ENCODE measurements at regions not wholly inside any gene's neighbourhood (a gene's known extent, or its start where the extent isn't known, plus 50 kb on each side); places are given as distances from the start of the nearest gene placed in this dataset.

DNA sequence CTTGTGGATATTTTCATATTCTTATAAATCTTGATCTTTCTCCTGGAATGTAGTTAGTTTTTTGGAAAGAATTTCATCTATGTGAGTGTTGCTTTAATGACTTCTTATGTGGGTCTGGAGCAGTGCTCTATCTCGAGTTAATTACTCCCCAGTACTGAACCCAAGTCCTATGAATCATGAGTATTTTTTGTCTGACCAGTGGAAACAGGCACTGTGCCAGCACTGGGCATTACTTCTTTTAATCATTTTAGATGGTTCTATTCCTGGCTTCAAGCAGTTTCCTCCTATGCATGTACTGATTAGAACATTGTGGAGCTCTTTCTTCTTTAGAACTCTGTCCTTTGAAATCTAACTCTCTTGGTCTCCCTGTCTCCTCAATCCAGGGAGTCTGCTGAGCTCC lies 466.3 kb downstream of the PCDH17 start:
- H3K36me3 ChIP-seq (replicated peaks; ENCODE audit: insufficient read depth, low read depth): no peaks in the 10 kb centered on the region
- H2AFZ ChIP-seq: no peak overlapping the region
- H3K4me3 ChIP-seq: no peak overlapping the region
- DNase-seq (ENCODE audit: low spot score): no peak
- WGBS (ENCODE audit: low lambda C conversion rate, missing lambda C conversion rate): 68% methylated on average over 1 of the region's 1 CpG
- no peaks in the 10 kb centered on the region for H3K9me2 ChIP-seq (replicated peaks; ENCODE audit: insufficient read depth)
- H3K27me3 ChIP-seq: no peaks in the 10 kb centered on the region
- no peaks in the 10 kb centered on the region for H4K20me1 ChIP-seq (ENCODE audit: insufficient read depth, poor library complexity, severe bottlenecking)
- no peaks in the 10 kb centered on the region for H3K4me1 ChIP-seq (ENCODE audit: insufficient read depth)
- no peak overlapping the region for H3K27ac ChIP-seq
- TF ChIP-seq EZH2 (IDR thresholded peaks at IDR 0.05; ENCODE audit: borderline replicate concordance) (no peak), EZH2phosphoT487 (IDR thresholded peaks at IDR 0.05; ENCODE audit: low read depth, severe bottlenecking, unreplicated experiment) (no peak)
- TF ChIP-seq, protein P1, sequence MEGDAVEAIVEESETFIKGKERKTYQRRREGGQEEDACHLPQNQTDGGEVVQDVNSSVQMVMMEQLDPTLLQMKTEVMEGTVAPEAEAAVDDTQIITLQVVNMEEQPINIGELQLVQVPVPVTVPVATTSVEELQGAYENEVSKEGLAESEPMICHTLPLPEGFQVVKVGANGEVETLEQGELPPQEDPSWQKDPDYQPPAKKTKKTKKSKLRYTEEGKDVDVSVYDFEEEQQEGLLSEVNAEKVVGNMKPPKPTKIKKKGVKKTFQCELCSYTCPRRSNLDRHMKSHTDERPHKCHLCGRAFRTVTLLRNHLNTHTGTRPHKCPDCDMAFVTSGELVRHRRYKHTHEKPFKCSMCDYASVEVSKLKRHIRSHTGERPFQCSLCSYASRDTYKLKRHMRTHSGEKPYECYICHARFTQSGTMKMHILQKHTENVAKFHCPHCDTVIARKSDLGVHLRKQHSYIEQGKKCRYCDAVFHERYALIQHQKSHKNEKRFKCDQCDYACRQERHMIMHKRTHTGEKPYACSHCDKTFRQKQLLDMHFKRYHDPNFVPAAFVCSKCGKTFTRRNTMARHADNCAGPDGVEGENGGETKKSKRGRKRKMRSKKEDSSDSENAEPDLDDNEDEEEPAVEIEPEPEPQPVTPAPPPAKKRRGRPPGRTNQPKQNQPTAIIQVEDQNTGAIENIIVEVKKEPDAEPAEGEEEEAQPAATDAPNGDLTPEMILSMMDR (IDR thresholded peaks at IDR 0.05; ENCODE audit: poor library complexity): no peak
- H3K9me3 ChIP-seq (ENCODE audit: low read depth): no peaks in the 10 kb centered on the region
- no peak overlapping the region for H3K4me2 ChIP-seq
- H3K79me2 ChIP-seq: no peaks in the 10 kb centered on the region

DNA sequence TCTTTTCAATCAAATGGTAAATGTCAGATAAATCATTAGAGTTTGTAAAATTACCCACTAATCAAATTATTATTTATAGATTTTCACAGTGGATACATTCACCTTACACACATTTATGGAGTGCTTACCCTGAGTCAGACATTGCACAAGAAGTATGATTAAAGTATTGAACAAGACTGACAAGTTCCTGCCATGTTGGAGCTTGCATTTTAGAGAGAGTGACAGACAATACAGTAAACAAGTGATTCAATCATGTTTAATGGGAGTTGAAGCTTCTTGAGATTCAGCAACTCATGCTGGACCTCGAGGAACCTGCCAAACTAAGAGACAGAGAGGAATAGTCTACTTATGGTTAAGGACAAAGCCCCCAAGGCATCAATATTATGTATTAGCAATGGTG lies 487.8 kb downstream of the PCDH17 start:
- H3K27me3 ChIP-seq: no peaks in the 10 kb centered on the region
- DNase-seq (ENCODE audit: low spot score): no peak

DNA sequence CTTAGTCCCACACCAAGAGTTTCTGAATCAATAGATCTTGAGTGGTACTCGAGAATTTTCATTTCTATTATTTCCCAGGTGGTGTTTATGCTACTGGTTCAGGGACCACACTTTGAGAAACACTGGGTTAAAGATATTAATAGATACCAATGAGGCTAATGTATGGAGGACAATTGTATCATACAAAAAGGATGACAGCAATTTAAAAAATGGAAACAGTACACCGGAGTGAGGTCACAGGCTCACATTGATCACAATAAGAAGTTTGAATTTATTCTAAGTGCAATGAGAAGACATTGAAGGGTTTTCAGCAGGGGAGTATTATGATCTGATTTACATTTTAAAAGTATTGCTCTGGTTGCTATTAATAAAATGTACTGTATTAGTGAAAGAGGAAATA lies 488.3 kb downstream of the PCDH17 start:
- no peaks in the 10 kb centered on the region for H3K79me2 ChIP-seq
- 81% methylated on average over 2 of the region's 2 CpGs for WGBS (ENCODE audit: low lambda C conversion rate, missing lambda C conversion rate)
- H3K27ac ChIP-seq: no peak overlapping the region
- no peaks in the 10 kb centered on the region for H3K9me2 ChIP-seq (replicated peaks; ENCODE audit: insufficient read depth)
- H4K20me1 ChIP-seq (ENCODE audit: insufficient read depth, poor library complexity, severe bottlenecking): no peaks in the 10 kb centered on the region
- H3K4me2 ChIP-seq: no peak overlapping the region
- H3K4me1 ChIP-seq (ENCODE audit: insufficient read depth): no peaks in the 10 kb centered on the region
- no peaks in the 10 kb centered on the region for H3K9me3 ChIP-seq (ENCODE audit: low read depth)
- no peak overlapping the region for H3K4me3 ChIP-seq
- H3K27me3 ChIP-seq: no peaks in the 10 kb centered on the region
- DNase-seq (ENCODE audit: low spot score): no peak
- TF ChIP-seq, protein P1 (IDR thresholded peaks at IDR 0.05; ENCODE audit: poor library complexity): no peak
- no peak for TF ChIP-seq EZH2 (IDR thresholded peaks at IDR 0.05; ENCODE audit: borderline replicate concordance)
- TF ChIP-seq EZH2phosphoT487 (IDR thresholded peaks at IDR 0.05; ENCODE audit: low read depth, severe bottlenecking, unreplicated experiment): no peak
- no peaks in the 10 kb centered on the region for H3K36me3 ChIP-seq (replicated peaks; ENCODE audit: insufficient read depth, low read depth)
- no peak overlapping the region for H2AFZ ChIP-seq

More for the DNA sequence above, 487.8 kb downstream of the PCDH17 start:
- Histone ChIP-seq H3K4me3 (no peak overlapping the region), H3K4me2 (no peak overlapping the region), H3K79me2 (no peaks in the 10 kb centered on the region), H3K4me1 (ENCODE audit: insufficient read depth) (no peaks in the 10 kb centered on the region), H3K9me3 (ENCODE audit: low read depth) (no peaks in the 10 kb centered on the region), H2AFZ (no peak overlapping the region), H3K27ac (no peak overlapping the region), H3K36me3 (replicated peaks; ENCODE audit: insufficient read depth, low read depth) (no peaks in the 10 kb centered on the region), H3K9me2 (replicated peaks; ENCODE audit: insufficient read depth) (no peaks in the 10 kb centered on the region), H4K20me1 (ENCODE audit: insufficient read depth, poor library complexity, severe bottlenecking) (no peaks in the 10 kb centered on the region)
- 32% methylated on average over 1 of the region's 1 CpG for WGBS (ENCODE audit: low lambda C conversion rate, missing lambda C conversion rate)
- TF ChIP-seq EZH2 (IDR thresholded peaks at IDR 0.05; ENCODE audit: borderline replicate concordance) (no peak), EZH2phosphoT487 (IDR thresholded peaks at IDR 0.05; ENCODE audit: low read depth, severe bottlenecking, unreplicated experiment) (no peak)
- TF ChIP-seq, protein P1 (IDR thresholded peaks at IDR 0.05; ENCODE audit: poor library complexity): no peak

DNA sequence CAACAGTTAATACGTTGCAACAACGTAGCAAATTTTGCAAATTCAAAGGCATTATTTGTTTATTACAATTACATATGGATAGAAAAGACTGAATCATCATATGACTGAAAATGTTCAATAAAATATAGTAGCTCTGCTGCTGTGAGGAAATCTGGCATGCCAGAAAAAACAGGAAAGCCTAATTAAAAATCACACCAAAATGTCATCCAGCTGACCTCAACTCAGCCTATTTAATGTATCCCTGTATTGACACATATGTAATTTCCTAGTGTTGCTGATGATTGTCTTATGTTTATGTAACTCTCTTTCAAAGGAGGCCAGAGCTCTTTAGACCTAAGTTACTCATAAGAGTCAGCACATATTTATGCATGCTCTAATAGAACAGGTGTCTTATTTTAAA lies 495.0 kb downstream of the PCDH17 start:
- H3K27ac ChIP-seq: no peak overlapping the region
- 93% methylated on average over 2 of the region's 2 CpGs for WGBS (ENCODE audit: low lambda C conversion rate, missing lambda C conversion rate)

More for the DNA sequence above, 495.0 kb downstream of the PCDH17 start:
- no peak overlapping the region for H3K4me2 ChIP-seq
- no peaks in the 10 kb centered on the region for H3K36me3 ChIP-seq (replicated peaks; ENCODE audit: insufficient read depth, low read depth)
- no peaks in the 10 kb centered on the region for H4K20me1 ChIP-seq (ENCODE audit: insufficient read depth, poor library complexity, severe bottlenecking)
- DNase-seq (ENCODE audit: low spot score): no peak
- no peaks in the 10 kb centered on the region for H3K27me3 ChIP-seq
- no peak overlapping the region for H2AFZ ChIP-seq
- no peaks in the 10 kb centered on the region for H3K9me2 ChIP-seq (replicated peaks; ENCODE audit: insufficient read depth)
- TF ChIP-seq, protein P1 (IDR thresholded peaks at IDR 0.05; ENCODE audit: poor library complexity): no peak
- TF ChIP-seq EZH2 (IDR thresholded peaks at IDR 0.05; ENCODE audit: borderline replicate concordance) (no peak), EZH2phosphoT487 (IDR thresholded peaks at IDR 0.05; ENCODE audit: low read depth, severe bottlenecking, unreplicated experiment) (no peak)
- no peaks in the 10 kb centered on the region for H3K9me3 ChIP-seq (ENCODE audit: low read depth)
- no peaks in the 10 kb centered on the region for H3K79me2 ChIP-seq
- no peaks in the 10 kb centered on the region for H3K4me1 ChIP-seq (ENCODE audit: insufficient read depth)
- H3K4me3 ChIP-seq: no peak overlapping the region

All from hepatocyte (in vitro differentiated cells).